Peyer's patch (tissue), 4 donors: ENCODE measurements at regions not wholly inside any gene's neighbourhood (a gene's known extent, or its start where the extent isn't known, plus 50 kb on each side); places are given as distances from the start of the nearest gene placed in this dataset.

Experiments used
- POLR2A ChIP-seq, 2 donors: fragments of 450-650 bp; IDR thresholded peaks; one replicate each; pipeline ENCODE4 v1.5.1; 2017; ENCODE audit warnings: antibody characterized with exemption in 2 of 2, mild to moderate bottlenecking in 2 of 2, moderate library complexity in 2 of 2
- TF ChIP-seq, protein P1 (sequence below), 6 experiments: fragments of 450-650 bp in 4 of 6; fragments of 200-600 bp in 2 of 6; sonication (generic) in 1 of 6; IDR thresholded peaks; one replicate each; pipeline ENCODE4 v1.5.1; 2017 to 2019; ENCODE audit warnings: antibody characterized with exemption in 6 of 6, mild to moderate bottlenecking in 3 of 6, moderate library complexity in 1 of 6

- TF ChIP-seq, protein P1, sequence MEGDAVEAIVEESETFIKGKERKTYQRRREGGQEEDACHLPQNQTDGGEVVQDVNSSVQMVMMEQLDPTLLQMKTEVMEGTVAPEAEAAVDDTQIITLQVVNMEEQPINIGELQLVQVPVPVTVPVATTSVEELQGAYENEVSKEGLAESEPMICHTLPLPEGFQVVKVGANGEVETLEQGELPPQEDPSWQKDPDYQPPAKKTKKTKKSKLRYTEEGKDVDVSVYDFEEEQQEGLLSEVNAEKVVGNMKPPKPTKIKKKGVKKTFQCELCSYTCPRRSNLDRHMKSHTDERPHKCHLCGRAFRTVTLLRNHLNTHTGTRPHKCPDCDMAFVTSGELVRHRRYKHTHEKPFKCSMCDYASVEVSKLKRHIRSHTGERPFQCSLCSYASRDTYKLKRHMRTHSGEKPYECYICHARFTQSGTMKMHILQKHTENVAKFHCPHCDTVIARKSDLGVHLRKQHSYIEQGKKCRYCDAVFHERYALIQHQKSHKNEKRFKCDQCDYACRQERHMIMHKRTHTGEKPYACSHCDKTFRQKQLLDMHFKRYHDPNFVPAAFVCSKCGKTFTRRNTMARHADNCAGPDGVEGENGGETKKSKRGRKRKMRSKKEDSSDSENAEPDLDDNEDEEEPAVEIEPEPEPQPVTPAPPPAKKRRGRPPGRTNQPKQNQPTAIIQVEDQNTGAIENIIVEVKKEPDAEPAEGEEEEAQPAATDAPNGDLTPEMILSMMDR (IDR thresholded peaks at IDR 0.05) = no peak
- no peak for TF ChIP-seq POLR2A (IDR thresholded peaks at IDR 0.05)
Measured at GRCh38 chr17:52732841-52733240, 574.3 kb upstream of the CA10 start.
